ENCODE measurements at regions not wholly inside any gene's neighbourhood (a gene's known extent, or its start where the extent isn't known, plus 50 kb on each side); places are given as distances from the start of the nearest gene placed in this dataset.
A peak's percentile ranks its signal among the peaks of the same experiment; 100 is the strongest.
"Not testable (repeated sequence)": the region's sequence is repeated elsewhere in the genome, so short reads cannot be mapped to it uniquely, and the experiment has no call there.

- CTCF ChIA-PET, result interaction anchor here (0.9 kb wide), 1 partner anchor 12 kb away, joined by 3 read pairs; no protein-coding TSS in a partner anchor
Observed at GRCh38 chr7:136102881-136103280, 125.7 kb upstream of the MTPN start.

GRCh38 chr7:136092714-136093113 is 115.6 kb upstream of the MTPN start:
- CTCF ChIA-PET; DNase-seq (ENCODE audit: extremely low spot score); POLR2A ChIA-PET: not testable (repeated sequence)

More at GRCh38 chr7:136102881-136103280, 125.7 kb upstream of the MTPN start:
- DNase-seq (ENCODE audit: extremely low spot score), result no peak
- TF ChIP-seq HDGF (IDR thresholded peaks at IDR 0.05; ENCODE audit: borderline replicate concordance) (no peak), L3MBTL2 (conservative IDR thresholded peaks at IDR 0.05) (no peak), BHLHE40 (IDR thresholded peaks at IDR 0.05; ENCODE audit: borderline replicate concordance) (no peak)
- POLR2A ChIA-PET, result no interaction called here

- TF ChIP-seq TARDBP (IDR thresholded peaks at IDR 0.05) (no peak), ZNF384 (IDR thresholded peaks at IDR 0.05) (no peak), LEF1 (IDR thresholded peaks at IDR 0.05; ENCODE audit: borderline replicate concordance) (no peak), BHLHE40 (IDR thresholded peaks at IDR 0.05; ENCODE audit: borderline replicate concordance) (no peak), SP1 (IDR thresholded peaks at IDR 0.05) (no peak), CTBP1 (IDR thresholded peaks at IDR 0.05; ENCODE audit: borderline replicate concordance) (no peak), FOXK2 (IDR thresholded peaks at IDR 0.05) (no peak), HDGF (IDR thresholded peaks at IDR 0.05; ENCODE audit: borderline replicate concordance) (no peak), ARNT (IDR thresholded peaks at IDR 0.05) (no peak), ELF4 (IDR thresholded peaks at IDR 0.05) (no peak), FOXA1 (IDR thresholded peaks at IDR 0.05) (no peak), NFRKB (IDR thresholded peaks at IDR 0.05) (no peak), L3MBTL2 (conservative IDR thresholded peaks at IDR 0.05) (no peak), PKNOX1 (IDR thresholded peaks at IDR 0.05) (no peak), SUZ12 (IDR thresholded peaks at IDR 0.05) (no peak), FOXM1 (IDR thresholded peaks at IDR 0.05; ENCODE audit: borderline replicate concordance) (no peak)
- ChIA-PET CTCF (no interaction called here), POLR2A (no interaction called here)
- DNase-seq (ENCODE audit: extremely low spot score), result no peak
Observed at GRCh38 chr7:136087881-136088280, 110.7 kb upstream of the MTPN start.

- ChIA-PET POLR2A (no interaction called here), CTCF (no interaction called here)
Observed at GRCh38 chr7:136086712-136087111, 109.6 kb upstream of the MTPN start.

GRCh38 chr7:136079934-136080333 is 102.8 kb upstream of the MTPN start:
- TF ChIP-seq FOXK2 (IDR thresholded peaks at IDR 0.05) (no peak), LEF1 (IDR thresholded peaks at IDR 0.05; ENCODE audit: borderline replicate concordance) (no peak), NFRKB (IDR thresholded peaks at IDR 0.05) (no peak), PKNOX1 (IDR thresholded peaks at IDR 0.05) (no peak), FOXM1 (IDR thresholded peaks at IDR 0.05; ENCODE audit: borderline replicate concordance) (no peak), SP1 (IDR thresholded peaks at IDR 0.05) (no peak), ARNT (IDR thresholded peaks at IDR 0.05) (no peak), HDGF (IDR thresholded peaks at IDR 0.05; ENCODE audit: borderline replicate concordance) (no peak), SUZ12 (IDR thresholded peaks at IDR 0.05) (no peak), TARDBP (IDR thresholded peaks at IDR 0.05) (no peak), ZNF384 (IDR thresholded peaks at IDR 0.05) (no peak)
- POLR2A ChIA-PET, result no interaction called here
- CTCF ChIA-PET, result interaction anchor here (0.6 kb wide), 1 partner anchor 1823 kb away, joined by 5 read pairs; no protein-coding TSS in a partner anchor
- no peak for DNase-seq (ENCODE audit: extremely low spot score)

More at GRCh38 chr7:136086712-136087111, 109.6 kb upstream of the MTPN start:
- TF ChIP-seq FOXK2 (IDR thresholded peaks at IDR 0.05) (no peak), ARNT (IDR thresholded peaks at IDR 0.05) (no peak), ZNF384 (IDR thresholded peaks at IDR 0.05) (no peak), HDGF (IDR thresholded peaks at IDR 0.05; ENCODE audit: borderline replicate concordance) (no peak), BHLHE40 (IDR thresholded peaks at IDR 0.05; ENCODE audit: borderline replicate concordance) (no peak), FOXM1 (IDR thresholded peaks at IDR 0.05; ENCODE audit: borderline replicate concordance) (no peak)
- DNase-seq (ENCODE audit: extremely low spot score), result peak; percentile 35

GRCh38 chr7:136079478-136079892 is 102.3 kb upstream of the MTPN start:
- DNase-seq (ENCODE audit: extremely low spot score), result no peak
- POLR2A ChIA-PET, result no interaction called here
- TF ChIP-seq TARDBP (IDR thresholded peaks at IDR 0.05) (no peak), FOXM1 (IDR thresholded peaks at IDR 0.05; ENCODE audit: borderline replicate concordance) (no peak), NFRKB (IDR thresholded peaks at IDR 0.05) (no peak), ZNF384 (IDR thresholded peaks at IDR 0.05) (no peak), CTBP1 (IDR thresholded peaks at IDR 0.05; ENCODE audit: borderline replicate concordance) (no peak), FOXA1 (IDR thresholded peaks at IDR 0.05) (no peak), FOXK2 (IDR thresholded peaks at IDR 0.05) (no peak), BHLHE40 (IDR thresholded peaks at IDR 0.05; ENCODE audit: borderline replicate concordance) (no peak), SP1 (IDR thresholded peaks at IDR 0.05) (no peak), HDGF (IDR thresholded peaks at IDR 0.05; ENCODE audit: borderline replicate concordance) (no peak), LEF1 (IDR thresholded peaks at IDR 0.05; ENCODE audit: borderline replicate concordance) (no peak), SUZ12 (IDR thresholded peaks at IDR 0.05) (no peak)
- CTCF ChIA-PET, result interaction anchor here (0.6 kb wide), 1 partner anchor 1824 kb away, joined by 5 read pairs; no protein-coding TSS in a partner anchor

GRCh38 chr7:136079066-136079465 is 101.9 kb upstream of the MTPN start:
- ChIA-PET CTCF (no interaction called here), POLR2A (no interaction called here)
- TF ChIP-seq TARDBP (IDR thresholded peaks at IDR 0.05) (no peak), HDGF (IDR thresholded peaks at IDR 0.05; ENCODE audit: borderline replicate concordance) (no peak), LEF1 (IDR thresholded peaks at IDR 0.05; ENCODE audit: borderline replicate concordance) (no peak), L3MBTL2 (conservative IDR thresholded peaks at IDR 0.05) (no peak), SUZ12 (IDR thresholded peaks at IDR 0.05) (no peak), FOXM1 (IDR thresholded peaks at IDR 0.05; ENCODE audit: borderline replicate concordance) (no peak), ZNF384 (IDR thresholded peaks at IDR 0.05) (no peak), NFRKB (IDR thresholded peaks at IDR 0.05) (no peak), PKNOX1 (IDR thresholded peaks at IDR 0.05) (no peak), FOXK2 (IDR thresholded peaks at IDR 0.05) (no peak), SP1 (IDR thresholded peaks at IDR 0.05) (no peak), ELF4 (IDR thresholded peaks at IDR 0.05) (no peak), CTBP1 (IDR thresholded peaks at IDR 0.05; ENCODE audit: borderline replicate concordance) (no peak), BHLHE40 (IDR thresholded peaks at IDR 0.05; ENCODE audit: borderline replicate concordance) (no peak), ARNT (IDR thresholded peaks at IDR 0.05) (no peak), FOXA1 (IDR thresholded peaks at IDR 0.05) (no peak)
- no peak for DNase-seq (ENCODE audit: extremely low spot score)

All from HEK293T (cell line).